WI38 (cell line): ENCODE measurements at regions not wholly inside any gene's neighbourhood (a gene's known extent, or its start where the extent isn't known, plus 50 kb on each side); places are given as distances from the start of the nearest gene placed in this dataset.

Source experiments
- H3K4me3 ChIP-seq: 2 replicates; pipeline ENCODE4 v1.5.1; 2011; ENCODE audit warnings: low read depth, mild to moderate bottlenecking, control low read depth, low read length
- CTCF ChIP-seq: IDR thresholded peaks from 2 replicates; pipeline ENCODE4 v1.5.1; 2012; ENCODE audit warnings: low read depth, mild to moderate bottlenecking, control low read depth, low read length

- TF ChIP-seq CTCF, result no peak
- H3K4me3 ChIP-seq, result no peak overlapping the region
These were observed 268.4 kb downstream of the SOX4 start for GRCh38 chr6:21861942-21862341.

- no peak for TF ChIP-seq CTCF
- no peak overlapping the region for H3K4me3 ChIP-seq
These were observed 270.7 kb downstream of the SOX4 start for GRCh38 chr6:21864206-21864605.

- no peak overlapping the region for H3K4me3 ChIP-seq
- no peak for TF ChIP-seq CTCF
These were observed 274.7 kb downstream of the SOX4 start for GRCh38 chr6:21868226-21868625.

GRCh38 chr6:21869085-21869771 is 275.7 kb downstream of the SOX4 start:
- H3K4me3 ChIP-seq, result no peak overlapping the region
- no peak for TF ChIP-seq CTCF

GRCh38 chr6:21870076-21870730 is 276.7 kb downstream of the SOX4 start:
- TF ChIP-seq CTCF, result no peak
- no peak overlapping the region for H3K4me3 ChIP-seq

- H3K4me3 ChIP-seq, result no peak overlapping the region
These were observed 278.3 kb downstream of the SOX4 start for GRCh38 chr6:21871831-21872230.

More at GRCh38 chr6:21871831-21872230, 278.3 kb downstream of the SOX4 start:
- TF ChIP-seq CTCF, result no peak
